ENCODE measurements at regions not wholly inside any gene's neighbourhood (a gene's known extent, or its start where the extent isn't known, plus 50 kb on each side); places are given as distances from the start of the nearest gene placed in this dataset.

DNA sequence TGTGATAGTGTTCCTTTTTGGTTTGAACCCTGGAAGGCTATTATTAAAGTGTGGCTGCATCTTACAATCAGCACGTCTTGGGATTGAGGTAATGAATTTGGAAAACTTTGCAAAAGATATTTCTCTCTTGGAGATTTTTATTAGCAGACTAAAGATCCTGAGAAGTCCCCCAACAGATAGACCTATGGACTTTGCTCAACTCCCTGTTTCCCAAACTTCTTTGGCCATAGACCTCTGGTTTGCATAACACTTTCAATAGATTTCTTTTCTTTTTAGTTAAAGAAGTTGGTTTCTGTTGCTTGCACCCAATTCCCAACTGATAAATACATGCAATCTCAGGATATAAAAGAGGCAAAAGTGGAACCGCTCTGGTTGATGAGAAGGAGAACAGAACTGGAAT is 465.8 kb upstream of the PROK2 start:
- H3K27me3 ChIP-seq (ENCODE audit: control insufficient read depth in 2 of 2, insufficient read depth in 2 of 2, low read length in 2 of 2) = peaks cover 12 to 20% of the 10 kb centered on the region in 2 experiments
- no peak overlapping the region for H3K4me3 ChIP-seq (replicated peaks in 1 of 3; ENCODE audit: insufficient read depth in 1 of 3, low read depth in 1 of 3, low read length in 3 of 3)
- H3K27ac ChIP-seq (ENCODE audit: insufficient read depth, low read depth, low read length) = no peak overlapping the region
- H3K79me2 ChIP-seq (ENCODE audit: control insufficient read depth, insufficient read depth, low read length) = no peaks in the 10 kb centered on the region
- no peak overlapping the region for H3K4me2 ChIP-seq (ENCODE audit: insufficient read depth, low read length)
- CTCF ChIA-PET = no interaction called here
- H3K9me3 ChIP-seq (replicated peaks; ENCODE audit: control insufficient read depth, insufficient read depth, low read length) = no peaks in the 10 kb centered on the region
- no peaks in the 10 kb centered on the region for H3K4me1 ChIP-seq (ENCODE audit: control insufficient read depth, extremely low read depth, insufficient read depth, low read length)
- H4K20me1 ChIP-seq (replicated peaks; ENCODE audit: control insufficient read depth, extremely low read depth, insufficient read depth, low read length) = no peaks in the 10 kb centered on the region
- H2AFZ ChIP-seq (ENCODE audit: low read depth, low read length) = no peak overlapping the region
- TF ChIP-seq MYC (IDR thresholded peaks at IDR 0.05; ENCODE audit: low read depth, low read length) = no peak
- TF ChIP-seq EZH2 (IDR thresholded peaks at IDR 0.05; ENCODE audit: borderline replicate concordance, low read depth, low read length, severe bottlenecking) = no peak
- TF ChIP-seq FOS (IDR thresholded peaks at IDR 0.05; ENCODE audit: borderline replicate concordance, insufficient read depth, low read length) = no peak
- no peak for TF ChIP-seq GATA2 (IDR thresholded peaks at IDR 0.05; ENCODE audit: insufficient read depth, insufficient read length, low read depth, low read length)
- TF ChIP-seq JUN (IDR thresholded peaks at IDR 0.05; ENCODE audit: borderline replicate concordance, insufficient read depth, insufficient read length, low read depth) = no peak
- TF ChIP-seq, protein P1, sequence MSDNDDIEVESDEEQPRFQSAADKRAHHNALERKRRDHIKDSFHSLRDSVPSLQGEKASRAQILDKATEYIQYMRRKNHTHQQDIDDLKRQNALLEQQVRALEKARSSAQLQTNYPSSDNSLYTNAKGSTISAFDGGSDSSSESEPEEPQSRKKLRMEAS (IDR thresholded peaks at IDR 0.05; ENCODE audit: insufficient read depth, insufficient read length) = no peak
- no peak for TF ChIP-seq CTCF (IDR thresholded peaks at IDR 0.05; ENCODE audit: extremely low read depth in 1 of 2, insufficient read depth in 1 of 2, low read depth in 1 of 2, low read length in 2 of 2)
- no peak for TF ChIP-seq POLR2AphosphoS5 (IDR thresholded peaks at IDR 0.05; ENCODE audit: insufficient read depth, low read depth, low read length)
- no peak for TF ChIP-seq POLR2A (IDR thresholded peaks at IDR 0.05; ENCODE audit: low read depth, low read length)
- FAIRE-seq = no peak
- POLR2A ChIA-PET = no interaction called here
- no peaks in the 10 kb centered on the region for H3K36me3 ChIP-seq (ENCODE audit: control insufficient read depth in 2 of 2, extremely low read depth in 1 of 2, insufficient read depth in 2 of 2, low read length in 2 of 2)
- dilution Hi-C loops (cut with MboI; ENCODE audit: extremely low pct_ligation_motif_present, low sequenced_read_pairs) = no loop called here
- DNase-seq (ENCODE audit: low read depth, low spot score) = no peak
- H3K9ac ChIP-seq (replicated peaks; ENCODE audit: extremely low read depth, insufficient read depth, low read length) = no peak overlapping the region
- intact Hi-C loops (cut with micrococcal nuclease) = no loop called here
- BruUV-seq (replicated peaks) = no TSS peak
- H3K9me1 ChIP-seq (replicated peaks; ENCODE audit: control insufficient read depth, extremely low read depth, insufficient read depth, low read length) = no peaks in the 10 kb centered on the region

Measured in endothelial cell of umbilical vein (primary cell).